HG03139 (cell line): ENCODE measurements at regions not wholly inside any gene's neighbourhood (a gene's known extent, or its start where the extent isn't known, plus 50 kb on each side); places are given as distances from the start of the nearest gene placed in this dataset.
"Not testable (repeated sequence)": the region's sequence is repeated elsewhere in the genome, so short reads cannot be mapped to it uniquely, and the experiment has no call there.

ENCODE experiments used
- ATAC-seq: cut with Tn5 transposase; IDR thresholded peaks from one replicate; pipeline ENCODE4 v1.9.1; 2021; ENCODE audit not compliant: unreplicated experiment

GRCh38 chrX:129361576-129361975, 161.7 kb downstream of the SMARCA1 start:
- ATAC-seq: no peak

GRCh38 chrX:129360175-129360574, 163.1 kb downstream of the SMARCA1 start:
- peak; percentile 89 for ATAC-seq

- no peak for ATAC-seq
Observed at GRCh38 chrX:129359269-129359668, 164.0 kb downstream of the SMARCA1 start.

- not testable (repeated sequence) for ATAC-seq
Observed at GRCh38 chrX:129357428-129357827, 165.9 kb downstream of the SMARCA1 start.

GRCh38 chrX:129347291-129347690, 176.0 kb downstream of the SMARCA1 start:
- peak; percentile 60 for ATAC-seq

DNA sequence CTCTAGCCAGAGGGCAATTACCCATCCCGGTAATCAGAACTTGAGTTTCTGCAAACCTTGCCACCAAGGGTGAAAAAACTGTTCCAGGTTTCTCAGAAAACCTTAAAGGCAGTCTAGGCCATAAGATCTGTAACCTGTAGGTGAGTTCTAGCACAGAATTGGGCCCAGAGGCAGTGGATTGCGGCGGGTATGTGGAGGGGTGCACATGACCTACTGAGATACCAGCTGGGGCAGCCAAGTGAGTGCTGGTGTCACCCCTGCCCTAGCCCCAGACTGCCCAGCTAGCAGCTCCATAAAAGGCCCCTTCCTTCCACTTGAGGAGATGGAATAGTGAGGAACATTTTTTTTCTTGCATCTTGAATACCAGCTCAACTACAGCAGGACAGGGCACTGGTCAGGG, 176.7 kb downstream of the SMARCA1 start:
- ATAC-seq: no peak

GRCh38 chrX:129337264-129337663, 186.0 kb downstream of the SMARCA1 start:
- ATAC-seq: not testable (repeated sequence)

- no peak for ATAC-seq
Observed at GRCh38 chrX:129323115-129323514, 200.2 kb downstream of the SMARCA1 start.

GRCh38 chrX:129318375-129318774, 204.9 kb downstream of the SMARCA1 start:
- no peak for ATAC-seq

DNA sequence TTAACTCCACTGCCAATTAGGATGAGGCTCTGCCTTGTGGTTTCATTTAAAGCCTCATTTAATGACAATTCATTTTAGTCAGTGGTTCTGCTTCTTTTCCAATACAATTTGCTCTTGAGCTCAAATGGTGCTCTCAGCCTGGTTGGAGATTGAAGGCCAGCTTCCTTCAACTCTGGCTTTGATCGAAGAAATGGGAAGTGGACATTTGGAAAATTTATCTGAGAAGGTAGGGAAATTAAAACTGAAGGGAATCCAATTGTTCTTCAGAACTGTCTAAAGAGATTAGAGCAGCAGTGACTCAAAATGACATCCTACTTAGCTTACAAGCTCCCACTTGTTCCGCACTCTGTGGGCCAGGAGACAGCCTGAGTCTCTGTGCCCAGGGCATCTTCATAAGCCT, 206.8 kb downstream of the SMARCA1 start:
- no peak for ATAC-seq

- ATAC-seq: no peak
Observed at GRCh38 chrX:129310000-129310399, 213.3 kb downstream of the SMARCA1 start.

- ATAC-seq: no peak
Observed at GRCh38 chrX:129262912-129263311, 260.4 kb downstream of the SMARCA1 start.

- not testable (repeated sequence) for ATAC-seq
Observed at GRCh38 chrX:129255516-129255915, 267.8 kb downstream of the SMARCA1 start.

DNA sequence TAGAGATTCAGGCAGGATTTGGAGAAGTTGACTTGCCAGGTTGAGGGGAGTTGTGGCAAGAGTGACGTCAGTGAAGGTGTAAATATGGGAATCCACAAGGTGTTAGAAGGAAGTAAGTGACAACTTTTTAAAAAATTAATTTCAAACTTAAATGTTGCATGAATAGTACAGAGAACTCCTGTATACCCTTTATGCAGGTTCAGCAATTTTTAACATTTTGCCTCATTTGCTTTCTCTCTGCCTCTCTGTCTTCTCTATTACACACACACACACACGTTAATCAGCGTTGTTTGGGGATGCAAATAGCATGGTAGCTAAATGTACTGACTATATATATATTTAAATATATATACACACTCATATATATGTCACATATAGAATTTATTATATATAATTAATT, 273.7 kb downstream of the SMARCA1 start:
- ATAC-seq: no peak

DNA sequence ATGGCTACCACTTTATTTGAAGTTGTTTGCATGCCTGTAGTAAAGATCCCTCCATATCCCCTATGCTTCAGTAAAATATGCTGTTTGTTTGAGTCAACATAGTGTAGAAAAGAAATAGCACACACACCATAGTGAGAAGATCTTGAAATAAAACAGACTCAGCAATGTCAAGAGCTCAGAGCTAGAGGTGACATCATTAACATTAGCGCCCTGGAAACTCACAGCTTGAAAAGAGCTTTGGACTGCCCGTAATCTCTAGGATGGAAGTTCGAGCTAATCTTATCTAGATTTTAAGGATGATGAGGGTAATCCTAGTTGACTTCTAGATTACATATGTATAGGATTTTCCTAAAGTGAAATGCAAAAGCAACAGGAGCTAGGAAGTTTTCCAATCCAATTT, 275.6 kb downstream of the SMARCA1 start:
- ATAC-seq: no peak

DNA sequence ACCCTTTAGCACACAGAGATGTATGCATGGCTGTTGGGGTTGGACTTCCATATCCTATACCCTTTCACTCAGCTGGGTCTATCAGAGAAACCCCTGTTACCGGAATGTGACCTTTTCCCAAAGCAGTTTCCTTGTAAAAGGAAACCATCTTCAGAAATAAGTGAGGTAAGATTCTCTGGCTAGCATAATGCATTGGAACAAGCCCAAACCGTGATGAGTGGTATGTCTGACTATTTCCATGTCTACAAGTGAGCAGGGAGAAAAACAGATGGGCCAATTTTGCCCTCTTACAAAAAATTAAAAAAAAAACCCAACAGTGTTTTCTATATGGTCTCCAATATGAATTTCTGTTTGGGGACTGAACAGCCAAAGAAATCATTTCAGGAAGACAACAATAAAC, 283.9 kb downstream of the SMARCA1 start:
- ATAC-seq: no peak

- ATAC-seq: no peak
Observed at GRCh38 chrX:129238011-129238410, 285.3 kb downstream of the SMARCA1 start.

DNA sequence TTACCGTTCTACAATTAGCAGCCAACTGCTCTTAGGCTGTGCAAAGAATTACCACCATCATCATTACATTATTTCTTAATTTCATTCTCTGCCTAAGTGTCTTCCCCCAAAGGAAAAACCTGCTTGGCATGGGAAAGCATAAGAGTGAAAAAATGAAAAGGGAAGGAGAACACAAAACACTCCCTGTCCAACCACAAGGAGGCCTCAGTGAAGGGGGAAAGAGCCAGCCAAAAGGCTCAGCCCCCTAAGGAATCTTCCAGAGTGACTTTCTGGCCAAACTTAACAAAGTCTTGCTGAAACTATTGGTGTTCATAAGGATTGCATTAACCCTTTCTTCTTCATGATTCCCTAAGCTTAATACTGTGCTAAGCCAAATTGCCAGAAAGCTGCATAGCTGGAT, 287.4 kb downstream of the SMARCA1 start:
- ATAC-seq: no peak

DNA sequence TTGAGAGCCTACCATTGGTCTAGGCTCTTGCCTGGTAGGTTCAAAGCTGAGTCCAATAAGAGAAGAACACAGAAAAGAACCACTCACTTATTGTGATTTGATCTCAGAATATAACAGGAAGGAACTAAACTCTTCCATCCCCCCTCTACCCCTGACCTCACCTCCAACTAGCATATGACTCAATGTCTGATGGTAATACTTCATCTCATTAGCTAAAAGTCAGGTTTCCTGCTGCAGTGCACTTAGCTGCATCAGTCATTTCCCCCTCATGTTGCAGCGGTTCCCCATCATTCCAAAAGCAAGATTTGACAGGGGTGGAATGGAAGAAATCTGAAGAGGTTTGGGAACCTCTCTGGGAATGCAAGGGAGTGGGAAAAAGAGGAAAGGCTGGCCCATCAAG, 289.5 kb downstream of the SMARCA1 start:
- no peak for ATAC-seq

DNA sequence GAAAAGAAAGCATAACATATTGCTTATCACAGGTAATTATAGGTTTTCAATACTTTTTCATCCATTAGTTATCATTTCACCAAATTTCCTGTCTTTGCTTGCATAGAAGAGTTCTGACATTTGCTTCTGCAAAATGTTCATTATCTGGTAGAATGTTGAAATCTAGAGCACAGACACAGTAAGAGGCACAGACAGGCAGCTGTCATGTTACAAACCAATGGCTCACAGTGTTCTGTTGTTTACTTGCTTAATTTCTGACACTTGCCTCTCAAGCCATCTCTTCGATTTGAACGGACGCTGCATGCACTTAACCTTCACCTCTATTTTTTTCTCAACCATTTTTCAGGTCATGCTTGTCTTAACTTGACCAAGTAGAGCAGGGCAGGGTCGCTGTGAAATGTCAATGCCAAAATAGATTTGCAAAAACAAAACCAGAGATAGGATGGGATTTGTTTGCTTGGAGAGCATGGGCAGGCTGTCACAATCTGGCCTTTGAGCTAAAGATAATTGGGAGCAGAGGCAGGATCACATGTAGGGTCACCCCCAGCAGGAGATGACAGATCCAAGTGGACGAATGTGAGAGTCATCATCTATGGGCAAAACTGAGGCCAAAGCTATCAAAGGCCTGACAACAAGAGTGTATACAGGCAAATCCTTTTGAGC, 292.3 kb downstream of the SMARCA1 start:
- ATAC-seq: no peak

- ATAC-seq: no peak
Observed at GRCh38 chrX:129230168-129230567, 293.1 kb downstream of the SMARCA1 start.

DNA sequence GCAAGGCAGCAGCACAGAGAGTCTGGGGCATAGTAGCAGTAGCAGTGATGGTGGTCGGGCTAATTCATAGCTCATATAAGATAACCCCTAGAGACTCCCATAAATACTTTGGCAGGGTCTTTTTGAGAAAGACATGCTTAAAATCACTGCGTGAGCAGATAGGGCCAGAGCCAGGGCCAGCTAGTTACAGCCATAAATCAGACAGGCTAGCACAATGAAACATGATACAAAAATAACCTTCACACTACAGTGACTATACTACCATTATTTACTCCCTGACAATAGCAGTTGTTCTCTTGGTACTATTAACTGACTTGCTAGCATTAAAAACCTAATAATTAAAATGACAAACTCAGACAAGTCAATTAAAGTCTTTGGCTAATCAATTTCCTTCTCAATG, 295.9 kb downstream of the SMARCA1 start:
- no peak for ATAC-seq

DNA sequence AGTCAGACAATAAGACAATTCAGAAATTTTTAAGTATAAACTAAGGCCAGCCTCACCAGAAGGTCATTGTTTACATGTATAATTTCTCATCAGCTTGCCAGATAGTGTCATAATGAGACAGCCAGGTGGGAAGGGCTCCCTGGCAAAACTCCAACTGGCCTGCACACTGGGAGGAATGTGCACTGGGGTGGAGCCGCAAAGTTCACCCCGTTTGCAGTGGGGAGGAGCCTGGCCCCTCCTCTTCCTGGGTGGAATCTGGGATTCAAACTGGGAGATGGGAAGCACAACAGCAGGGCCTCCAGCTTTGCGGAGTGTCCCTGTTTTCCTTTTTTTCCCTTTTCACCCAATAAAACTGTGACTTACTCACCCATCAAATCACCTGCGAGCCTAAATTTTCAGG, 329.9 kb downstream of the SMARCA1 start:
- no peak for ATAC-seq
